ENCODE measurements at regions not wholly inside any gene's neighbourhood (a gene's known extent, or its start where the extent isn't known, plus 50 kb on each side); places are given as distances from the start of the nearest gene placed in this dataset.
A peak's percentile ranks its signal among the peaks of the same experiment; 100 is the strongest.

GRCh38 chr18:75562216-75562615 lies 134.7 kb upstream of the SMIM21 start:
- Histone ChIP-seq H3K4me1 (no peaks in the 10 kb centered on the region), H3K27me3 (no peaks in the 10 kb centered on the region), H3K27ac (no peak overlapping the region), H3K9me3 (no peaks in the 10 kb centered on the region), H3K36me3 (no peaks in the 10 kb centered on the region), H3K4me3 (no peak overlapping the region)
- intact Hi-C loops (cut with DNase I) = no loop called here
- ATAC-seq = no peak
- DNase-seq = no peak
- no peak for TF ChIP-seq CTCF (IDR thresholded peaks at IDR 0.05)

GRCh38 chr18:75558790-75559189 lies 131.3 kb upstream of the SMIM21 start:
- intact Hi-C loops (cut with DNase I) = no loop called here
- H3K27ac ChIP-seq = no peak overlapping the region
- ATAC-seq (no peak), DNase-seq (no peak)
- H3K4me1 ChIP-seq = no peaks in the 10 kb centered on the region
- TF ChIP-seq CTCF (IDR thresholded peaks at IDR 0.05) = no peak
- H3K9me3 ChIP-seq = no peaks in the 10 kb centered on the region
- no peak overlapping the region for H3K4me3 ChIP-seq
- H3K36me3 ChIP-seq = no peaks in the 10 kb centered on the region
- no peaks in the 10 kb centered on the region for H3K27me3 ChIP-seq

GRCh38 chr18:75556841-75557240 lies 129.3 kb upstream of the SMIM21 start:
- H3K27me3 ChIP-seq = no peaks in the 10 kb centered on the region
- no peak overlapping the region for H3K4me3 ChIP-seq
- H3K27ac ChIP-seq = no peak overlapping the region
- peak in 1 of 4 donors; percentile 36 for DNase-seq
- H3K4me1 ChIP-seq = no peaks in the 10 kb centered on the region
- no peaks in the 10 kb centered on the region for H3K36me3 ChIP-seq
- ATAC-seq = no peak
- intact Hi-C loops (cut with DNase I) = no loop called here
- no peak for TF ChIP-seq CTCF (IDR thresholded peaks at IDR 0.05)
- H3K9me3 ChIP-seq = no peaks in the 10 kb centered on the region

GRCh38 chr18:75554644-75555185 lies 127.2 kb upstream of the SMIM21 start:
- no peaks in the 10 kb centered on the region for H3K4me1 ChIP-seq
- no peaks in the 10 kb centered on the region for H3K36me3 ChIP-seq
- DNase-seq (peak in 1 of 4 donors; percentile 53), ATAC-seq (no peak)
- intact Hi-C loops (cut with DNase I) = no loop called here
- TF ChIP-seq CTCF (IDR thresholded peaks at IDR 0.05) = no peak
- H3K4me3 ChIP-seq = no peak overlapping the region
- no peaks in the 10 kb centered on the region for H3K9me3 ChIP-seq
- no peak overlapping the region for H3K27ac ChIP-seq
- peaks cover 0 to 2% of the 10 kb centered on the region in 2 donors for H3K27me3 ChIP-seq

GRCh38 chr18:75554176-75554575 lies 126.7 kb upstream of the SMIM21 start:
- Histone ChIP-seq H3K4me3 (no peak overlapping the region), H3K9me3 (no peaks in the 10 kb centered on the region), H3K4me1 (no peaks in the 10 kb centered on the region), H3K36me3 (no peaks in the 10 kb centered on the region), H3K27ac (no peak overlapping the region), H3K27me3 (peaks cover 0 to 8% of the 10 kb centered on the region in 2 donors)
- no peak for ATAC-seq
- DNase-seq = no peak
- TF ChIP-seq CTCF (IDR thresholded peaks at IDR 0.05) = no peak
- intact Hi-C loops (cut with DNase I) = no loop called here
